Activated naive CD8-positive, alpha-beta T cell treated with anti-CD3 and anti-CD28 coated beads for 36 hours (primary cell): ENCODE measurements at regions not wholly inside any gene's neighbourhood (a gene's known extent, or its start where the extent isn't known, plus 50 kb on each side); places are given as distances from the start of the nearest gene placed in this dataset.

Experiments used
- DNase-seq: peaks from one replicate; pipeline ENCODE4 v3.0.0; 2021
- H3K27ac Mint-ChIP-seq: one replicate; pipeline ENCODE4 v1.8.0; 2022; ENCODE audit warnings: mild to moderate bottlenecking, moderate library complexity, mixed read lengths
- H3K27me3 Mint-ChIP-seq: one replicate; pipeline ENCODE4 v1.8.0; 2022; ENCODE audit warnings: mild to moderate bottlenecking, mixed read lengths
- H3K36me3 Mint-ChIP-seq: one replicate; pipeline ENCODE4 v1.8.0; 2021; ENCODE audit warnings: mild to moderate bottlenecking, mixed read lengths
- H3K4me1 Mint-ChIP-seq: one replicate; pipeline ENCODE4 v1.8.0; 2021; ENCODE audit warnings: mixed read lengths
- H3K4me3 Mint-ChIP-seq: one replicate; pipeline ENCODE4 v1.8.0; 2022; ENCODE audit warnings: mild to moderate bottlenecking, moderate library complexity, mixed read lengths
- H3K9me3 Mint-ChIP-seq: one replicate; pipeline ENCODE4 v1.8.0; 2022; ENCODE audit warnings: mixed read lengths

- H3K9me3 Mint-ChIP-seq, result peaks cover under 1% of the 10 kb centered on the region
- no peaks in the 10 kb centered on the region for H3K4me1 Mint-ChIP-seq
These were observed 436.1 kb downstream of the TUSC7 start for GRCh38 chr3:117145677-117146076.

GRCh38 chr3:117146571-117146970 lies 437.0 kb downstream of the TUSC7 start:
- Mint-ChIP-seq H3K27me3 (no peaks in the 10 kb centered on the region), H3K4me3 (no peak overlapping the region), H3K9me3 (peaks cover 3% of the 10 kb centered on the region), H3K36me3 (no peaks in the 10 kb centered on the region), H3K4me1 (no peaks in the 10 kb centered on the region), H3K27ac (no peak overlapping the region)
- DNase-seq, result no peak

More at GRCh38 chr3:117145677-117146076, 436.1 kb downstream of the TUSC7 start:
- H3K36me3 Mint-ChIP-seq, result no peaks in the 10 kb centered on the region
- DNase-seq, result no peak
- H3K4me3 Mint-ChIP-seq, result no peak overlapping the region
- no peak overlapping the region for H3K27ac Mint-ChIP-seq
- H3K27me3 Mint-ChIP-seq, result no peaks in the 10 kb centered on the region

- Mint-ChIP-seq H3K4me1 (no peaks in the 10 kb centered on the region), H3K27me3 (no peaks in the 10 kb centered on the region), H3K36me3 (no peaks in the 10 kb centered on the region), H3K9me3 (peaks cover 6% of the 10 kb centered on the region), H3K27ac (no peak overlapping the region), H3K4me3 (no peak overlapping the region)
- DNase-seq, result no peak
These were observed 440.0 kb downstream of the TUSC7 start for GRCh38 chr3:117149584-117149983.

- H3K27me3 Mint-ChIP-seq, result no peaks in the 10 kb centered on the region
These were observed 441.0 kb downstream of the TUSC7 start for GRCh38 chr3:117150628-117151027.

GRCh38 chr3:117160176-117160575 lies 450.6 kb downstream of the TUSC7 start:
- H3K9me3 Mint-ChIP-seq, result peaks cover 2% of the 10 kb centered on the region
- no peaks in the 10 kb centered on the region for H3K36me3 Mint-ChIP-seq
- H3K27ac Mint-ChIP-seq, result no peak overlapping the region
- H3K27me3 Mint-ChIP-seq, result no peaks in the 10 kb centered on the region
- no peak for DNase-seq
- H3K4me1 Mint-ChIP-seq, result no peaks in the 10 kb centered on the region
- no peak overlapping the region for H3K4me3 Mint-ChIP-seq

More at GRCh38 chr3:117150628-117151027, 441.0 kb downstream of the TUSC7 start:
- H3K36me3 Mint-ChIP-seq, result no peaks in the 10 kb centered on the region
- no peak overlapping the region for H3K4me3 Mint-ChIP-seq
- no peaks in the 10 kb centered on the region for H3K4me1 Mint-ChIP-seq
- H3K9me3 Mint-ChIP-seq, result peaks cover 6% of the 10 kb centered on the region
- H3K27ac Mint-ChIP-seq, result no peak overlapping the region
- no peak for DNase-seq

- DNase-seq, result no peak
- Mint-ChIP-seq H3K9me3 (peaks cover 2% of the 10 kb centered on the region), H3K4me3 (no peak overlapping the region), H3K27me3 (no peaks in the 10 kb centered on the region), H3K4me1 (no peaks in the 10 kb centered on the region), H3K27ac (no peak overlapping the region), H3K36me3 (no peaks in the 10 kb centered on the region)
These were observed 452.2 kb downstream of the TUSC7 start for GRCh38 chr3:117161816-117162215.

GRCh38 chr3:117165176-117165575 lies 455.6 kb downstream of the TUSC7 start:
- Mint-ChIP-seq H3K4me1 (no peaks in the 10 kb centered on the region), H3K27ac (no peak overlapping the region), H3K36me3 (no peaks in the 10 kb centered on the region), H3K27me3 (no peaks in the 10 kb centered on the region), H3K4me3 (no peak overlapping the region), H3K9me3 (peaks cover 6% of the 10 kb centered on the region)
- DNase-seq, result no peak

GRCh38 chr3:117165601-117166051 lies 456.0 kb downstream of the TUSC7 start:
- H3K4me1 Mint-ChIP-seq, result no peaks in the 10 kb centered on the region
- no peak for DNase-seq
- H3K27me3 Mint-ChIP-seq, result no peaks in the 10 kb centered on the region
- H3K4me3 Mint-ChIP-seq, result no peak overlapping the region
- H3K27ac Mint-ChIP-seq, result no peak overlapping the region
- peaks cover 6% of the 10 kb centered on the region for H3K9me3 Mint-ChIP-seq
- no peaks in the 10 kb centered on the region for H3K36me3 Mint-ChIP-seq

- Mint-ChIP-seq H3K27ac (no peak overlapping the region), H3K4me1 (no peaks in the 10 kb centered on the region), H3K36me3 (no peaks in the 10 kb centered on the region), H3K4me3 (no peak overlapping the region), H3K9me3 (peaks cover 4% of the 10 kb centered on the region), H3K27me3 (no peaks in the 10 kb centered on the region)
- no peak for DNase-seq
These were observed 459.3 kb downstream of the TUSC7 start for GRCh38 chr3:117168896-117169295.

GRCh38 chr3:117170094-117170493 lies 460.5 kb downstream of the TUSC7 start:
- no peak for DNase-seq
- no peak overlapping the region for H3K4me3 Mint-ChIP-seq
- no peak overlapping the region for H3K27ac Mint-ChIP-seq
- no peaks in the 10 kb centered on the region for H3K4me1 Mint-ChIP-seq
- peaks cover 4% of the 10 kb centered on the region for H3K9me3 Mint-ChIP-seq
- H3K36me3 Mint-ChIP-seq, result no peaks in the 10 kb centered on the region
- H3K27me3 Mint-ChIP-seq, result no peaks in the 10 kb centered on the region

- H3K9me3 Mint-ChIP-seq, result peaks cover 4% of the 10 kb centered on the region
- H3K4me1 Mint-ChIP-seq, result no peaks in the 10 kb centered on the region
- no peak overlapping the region for H3K4me3 Mint-ChIP-seq
These were observed 461.5 kb downstream of the TUSC7 start for GRCh38 chr3:117171124-117171523.

GRCh38 chr3:117172426-117172825 lies 462.8 kb downstream of the TUSC7 start:
- Mint-ChIP-seq H3K27me3 (no peaks in the 10 kb centered on the region), H3K4me3 (no peak overlapping the region)

More at GRCh38 chr3:117171124-117171523, 461.5 kb downstream of the TUSC7 start:
- no peaks in the 10 kb centered on the region for H3K36me3 Mint-ChIP-seq
- H3K27me3 Mint-ChIP-seq, result no peaks in the 10 kb centered on the region
- DNase-seq, result no peak
- H3K27ac Mint-ChIP-seq, result no peak overlapping the region

GRCh38 chr3:117181222-117181621 lies 471.6 kb downstream of the TUSC7 start:
- Mint-ChIP-seq H3K4me3 (no peak overlapping the region), H3K27me3 (no peaks in the 10 kb centered on the region), H3K4me1 (no peaks in the 10 kb centered on the region), H3K9me3 (peaks cover 4% of the 10 kb centered on the region), H3K27ac (no peak overlapping the region), H3K36me3 (no peaks in the 10 kb centered on the region)
- no peak for DNase-seq

More at GRCh38 chr3:117172426-117172825, 462.8 kb downstream of the TUSC7 start:
- no peaks in the 10 kb centered on the region for H3K36me3 Mint-ChIP-seq
- no peak for DNase-seq
- H3K4me1 Mint-ChIP-seq, result no peaks in the 10 kb centered on the region
- H3K27ac Mint-ChIP-seq, result no peak overlapping the region
- H3K9me3 Mint-ChIP-seq, result peaks cover under 1% of the 10 kb centered on the region

GRCh38 chr3:117184574-117184973 lies 475.0 kb downstream of the TUSC7 start:
- Mint-ChIP-seq H3K36me3 (no peaks in the 10 kb centered on the region), H3K4me3 (no peak overlapping the region), H3K4me1 (no peaks in the 10 kb centered on the region), H3K27ac (no peak overlapping the region), H3K9me3 (peaks cover 5% of the 10 kb centered on the region), H3K27me3 (no peaks in the 10 kb centered on the region)
- DNase-seq, result no peak

- Mint-ChIP-seq H3K27ac (no peak overlapping the region), H3K27me3 (no peaks in the 10 kb centered on the region), H3K4me1 (no peaks in the 10 kb centered on the region), H3K36me3 (no peaks in the 10 kb centered on the region), H3K9me3 (peaks cover 3% of the 10 kb centered on the region), H3K4me3 (no peak overlapping the region)
- DNase-seq, result no peak
These were observed 481.7 kb downstream of the TUSC7 start for GRCh38 chr3:117191245-117191644.

- no peaks in the 10 kb centered on the region for H3K36me3 Mint-ChIP-seq
- H3K27ac Mint-ChIP-seq, result no peak overlapping the region
- H3K4me1 Mint-ChIP-seq, result no peaks in the 10 kb centered on the region
- no peaks in the 10 kb centered on the region for H3K9me3 Mint-ChIP-seq
- no peak for DNase-seq
- H3K27me3 Mint-ChIP-seq, result no peaks in the 10 kb centered on the region
- no peak overlapping the region for H3K4me3 Mint-ChIP-seq
These were observed 483.3 kb downstream of the TUSC7 start for GRCh38 chr3:117192888-117193287.
